HG03135 (cell line): ENCODE measurements at regions not wholly inside any gene's neighbourhood (a gene's known extent, or its start where the extent isn't known, plus 50 kb on each side); places are given as distances from the start of the nearest gene placed in this dataset.
"Not testable (repeated sequence)": the region's sequence is repeated elsewhere in the genome, so short reads cannot be mapped to it uniquely, and the experiment has no call there.

Experiments used
- ATAC-seq: cut with Tn5 transposase; IDR thresholded peaks from one replicate; pipeline ENCODE4 v1.9.1; 2021; ENCODE audit warnings: mild to moderate bottlenecking, moderate library complexity; ENCODE audit not compliant: unreplicated experiment

DNA sequence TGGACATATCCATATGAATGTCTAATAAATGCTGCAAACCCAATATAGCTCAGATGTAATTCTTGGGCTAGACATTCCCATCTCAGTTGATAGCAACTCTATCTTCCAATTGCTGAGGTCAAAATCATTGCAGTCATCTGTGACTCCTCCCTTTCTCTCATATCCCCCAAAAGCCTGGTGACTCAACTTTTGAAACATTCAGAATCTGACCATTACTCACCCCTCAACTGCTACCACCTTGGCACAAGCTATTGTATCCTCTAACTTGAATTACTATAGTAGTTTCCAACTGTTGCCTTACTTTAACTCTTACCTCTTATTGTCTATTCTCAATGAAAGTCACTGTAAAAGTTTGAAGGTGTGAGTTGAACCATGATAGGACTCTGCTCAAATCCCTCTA lies 600.1 kb upstream of the RGMB start:
- no peak for ATAC-seq

DNA sequence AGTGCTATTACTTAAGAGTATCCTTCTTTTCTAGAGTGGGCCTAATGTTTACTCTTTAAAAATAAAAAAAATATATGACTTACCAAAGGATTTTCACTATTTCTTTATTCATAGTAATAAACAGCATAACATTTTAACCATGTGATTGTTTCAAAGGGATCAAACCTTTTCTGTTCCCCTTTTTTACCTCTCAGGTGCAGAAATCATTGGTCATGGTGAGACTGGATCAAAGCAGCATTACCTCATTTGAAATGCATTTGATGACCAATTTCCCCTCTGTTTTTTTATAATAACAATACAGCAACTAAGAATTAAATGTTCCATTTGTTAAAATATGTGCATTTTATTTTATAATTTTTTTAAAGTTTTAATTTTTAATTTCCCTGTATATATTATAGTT lies 598.0 kb upstream of the RGMB start:
- no peak for ATAC-seq

DNA sequence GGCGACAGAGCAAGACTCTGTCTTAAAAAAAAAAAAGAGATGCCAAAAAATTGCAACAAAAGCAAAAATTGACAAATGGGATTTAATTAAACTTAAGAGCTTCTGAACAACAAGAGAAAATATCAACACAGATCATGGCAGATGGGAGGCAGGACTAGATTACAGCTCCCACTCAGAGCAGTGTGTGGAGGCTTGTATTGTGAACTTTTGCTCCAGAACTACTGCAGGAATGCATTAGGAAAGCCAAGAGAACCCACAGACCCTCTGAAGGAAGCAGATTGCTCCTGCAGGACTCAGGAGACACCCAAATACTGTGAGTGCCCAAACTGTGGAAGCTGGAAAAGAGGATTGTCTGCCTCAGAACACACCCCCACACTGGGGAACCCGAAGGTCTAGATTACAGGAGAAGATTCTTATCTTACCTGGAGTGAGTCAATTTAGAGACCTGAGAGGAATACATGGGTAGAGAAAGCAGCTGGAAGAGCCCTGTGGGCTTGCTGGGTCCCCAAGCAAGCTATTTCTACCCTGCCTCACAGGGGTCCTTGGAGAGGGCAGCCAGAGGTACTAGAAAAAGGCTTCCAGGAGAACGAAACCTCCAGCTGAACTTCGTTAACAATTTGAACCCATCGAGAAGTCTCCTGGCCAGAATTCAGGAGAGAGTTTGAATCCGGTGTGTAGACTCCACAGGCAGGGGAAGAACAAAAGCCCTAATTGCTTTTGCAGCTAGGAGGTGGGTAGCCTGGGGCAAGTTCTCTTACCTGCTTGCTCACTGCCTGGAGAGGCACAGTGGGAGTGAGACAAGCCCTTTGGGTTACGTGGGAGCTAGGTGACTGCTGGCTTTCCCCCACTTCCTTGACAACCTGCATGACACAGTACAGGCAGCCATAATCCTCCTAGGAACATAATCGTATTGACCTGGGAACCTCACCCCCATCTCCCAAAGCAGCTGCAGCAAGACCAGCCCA lies 593.4 kb upstream of the RGMB start:
- ATAC-seq, result no peak

DNA sequence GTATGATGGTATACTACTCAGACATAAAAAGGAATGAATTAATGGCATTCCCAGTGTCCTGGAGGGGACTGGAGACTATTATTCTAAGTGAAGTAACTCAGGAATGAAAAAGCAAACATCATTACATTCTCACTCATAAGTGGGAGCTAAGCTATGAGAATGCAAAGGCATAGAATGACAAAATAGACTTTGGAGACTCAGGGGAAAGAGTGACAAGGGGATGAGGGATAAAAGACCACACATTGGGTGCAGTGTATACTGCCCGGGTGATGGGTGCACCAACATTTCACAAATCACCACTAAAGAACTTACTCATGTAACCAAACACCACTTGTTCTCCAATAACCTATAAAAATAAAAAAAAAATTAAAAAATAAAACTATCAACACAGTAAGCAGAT lies 587.3 kb upstream of the RGMB start:
- no peak for ATAC-seq

DNA sequence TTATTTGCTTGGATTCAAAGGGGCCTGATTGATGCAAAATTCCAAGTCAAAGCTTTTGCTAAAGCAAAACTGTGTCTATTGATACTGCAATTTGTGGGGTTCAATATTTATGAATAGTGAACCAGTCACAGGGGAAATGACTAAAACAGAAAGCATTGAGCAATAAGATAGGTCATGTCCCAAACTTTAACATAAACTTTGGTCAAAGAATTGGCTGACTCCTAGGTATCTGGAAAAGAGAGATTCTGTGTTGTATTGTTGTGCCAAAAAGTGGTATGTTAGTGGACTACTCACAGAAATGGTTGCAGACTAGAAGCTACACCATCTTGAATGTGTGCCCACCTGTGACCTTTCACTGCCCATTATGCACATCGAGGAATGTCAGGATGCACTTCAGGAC lies 585.5 kb upstream of the RGMB start:
- ATAC-seq, result no peak

DNA sequence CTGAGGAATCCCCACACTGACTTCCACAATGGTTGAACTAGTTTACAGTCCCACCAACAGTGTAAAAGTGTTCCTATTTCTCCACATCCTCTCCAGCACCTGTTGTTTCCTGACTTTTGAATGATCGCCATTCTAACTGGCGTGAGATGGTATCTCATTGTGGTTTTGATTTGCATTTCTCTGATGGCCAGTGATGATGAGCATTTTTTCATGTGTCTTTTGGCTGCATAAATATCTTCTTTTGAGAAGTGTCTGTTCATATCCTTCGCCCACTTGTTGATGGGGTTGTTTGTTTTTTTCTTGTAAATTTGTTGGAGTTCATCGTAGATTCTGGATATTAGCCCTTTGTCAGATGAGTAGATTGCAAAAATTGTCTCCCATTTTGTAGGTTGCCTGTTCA lies 583.1 kb upstream of the RGMB start:
- ATAC-seq, result not testable (repeated sequence)

DNA sequence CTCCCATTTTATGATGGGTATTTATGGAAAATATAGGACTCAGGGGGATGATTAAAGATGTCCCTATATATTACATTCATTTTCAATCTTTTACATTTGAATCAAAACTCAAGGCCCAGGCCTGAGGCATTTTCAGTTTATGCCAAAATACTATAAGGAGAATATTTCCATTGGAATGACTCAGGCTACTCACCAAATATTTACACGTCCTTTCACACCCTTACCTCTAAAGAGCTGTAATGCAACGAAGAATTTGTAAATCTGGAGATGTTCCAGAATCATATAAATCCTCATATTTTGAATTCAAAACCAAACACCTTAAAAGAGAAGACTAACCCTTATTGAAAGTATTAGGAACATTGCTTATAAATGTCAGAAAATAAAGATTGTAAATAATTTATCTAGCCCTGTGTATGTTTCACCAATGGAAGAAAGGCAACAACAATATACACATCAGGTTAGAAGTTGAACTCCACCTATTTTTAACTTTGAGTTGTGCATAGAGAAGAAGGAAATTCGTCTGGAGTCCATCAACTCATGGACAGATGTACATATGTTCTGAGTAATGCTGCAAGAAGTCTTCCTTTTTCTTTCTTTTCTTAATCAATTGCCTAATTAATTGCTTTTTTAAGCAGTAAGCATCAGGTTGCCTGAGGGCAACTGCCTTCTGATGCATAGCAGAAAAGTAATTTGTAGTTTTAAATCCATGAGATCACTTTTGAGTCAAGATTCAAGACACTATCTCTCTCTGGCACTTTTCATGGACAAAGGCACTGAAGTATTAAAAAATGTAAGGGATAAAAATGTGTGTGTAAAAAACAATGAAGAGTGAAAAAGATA lies 579.3 kb upstream of the RGMB start:
- ATAC-seq, result no peak

DNA sequence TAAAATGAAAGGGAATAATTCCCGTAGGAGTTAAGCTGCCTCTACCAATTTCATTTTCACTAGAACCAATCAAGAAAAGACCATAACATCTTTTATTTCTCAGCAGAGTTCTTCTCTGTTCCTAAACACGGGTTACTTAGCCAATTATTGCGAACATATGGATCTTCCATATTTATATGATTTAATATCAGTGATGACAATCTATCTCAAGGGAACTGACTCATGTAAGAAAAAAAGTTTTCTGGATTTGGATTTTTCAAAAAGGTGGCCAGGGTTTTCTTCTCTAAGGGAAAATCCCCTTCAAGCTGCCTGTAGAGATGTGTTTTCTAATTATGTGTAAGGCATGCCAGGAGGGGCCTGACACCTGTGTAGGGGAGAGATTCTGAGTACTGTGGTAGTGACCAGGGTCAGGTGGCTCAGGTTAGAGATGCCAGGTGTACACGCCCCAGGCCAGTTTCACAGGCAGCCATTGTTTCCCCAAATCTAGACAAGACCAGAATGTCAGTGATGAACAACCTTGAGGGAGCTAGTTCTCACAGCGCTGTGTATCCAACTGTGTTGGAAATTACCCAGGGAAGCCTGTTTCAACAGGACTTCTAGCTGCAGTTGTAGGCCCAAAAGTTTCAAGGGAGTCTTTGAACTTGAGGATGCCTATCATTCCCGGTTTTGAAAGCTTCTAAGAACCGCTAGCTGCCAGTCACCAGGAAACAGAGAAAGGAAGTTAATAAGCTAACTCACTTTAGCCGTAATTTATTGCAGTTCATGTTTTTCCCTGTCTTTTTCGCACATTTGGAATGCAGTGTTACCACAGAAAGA lies 572.5 kb upstream of the RGMB start:
- no peak for ATAC-seq

DNA sequence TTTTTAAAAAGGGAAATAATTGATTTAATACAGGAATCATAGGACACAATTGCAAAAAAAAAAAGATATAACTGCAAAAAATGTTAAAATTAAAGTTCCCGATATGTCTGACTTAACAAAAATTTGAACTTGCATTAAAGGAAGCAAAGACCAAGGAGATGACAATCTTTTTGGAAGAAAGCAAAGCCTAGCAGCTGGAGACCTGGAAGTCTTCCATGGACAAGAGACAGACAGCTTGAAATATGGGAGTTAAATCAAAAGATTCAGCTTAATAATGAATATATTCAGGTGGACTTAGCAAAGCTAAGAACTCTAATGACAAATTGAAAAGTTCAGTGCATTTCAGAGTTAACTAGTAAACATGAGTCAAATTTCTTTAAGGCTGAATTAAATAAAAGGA lies 568.7 kb upstream of the RGMB start:
- no peak for ATAC-seq

DNA sequence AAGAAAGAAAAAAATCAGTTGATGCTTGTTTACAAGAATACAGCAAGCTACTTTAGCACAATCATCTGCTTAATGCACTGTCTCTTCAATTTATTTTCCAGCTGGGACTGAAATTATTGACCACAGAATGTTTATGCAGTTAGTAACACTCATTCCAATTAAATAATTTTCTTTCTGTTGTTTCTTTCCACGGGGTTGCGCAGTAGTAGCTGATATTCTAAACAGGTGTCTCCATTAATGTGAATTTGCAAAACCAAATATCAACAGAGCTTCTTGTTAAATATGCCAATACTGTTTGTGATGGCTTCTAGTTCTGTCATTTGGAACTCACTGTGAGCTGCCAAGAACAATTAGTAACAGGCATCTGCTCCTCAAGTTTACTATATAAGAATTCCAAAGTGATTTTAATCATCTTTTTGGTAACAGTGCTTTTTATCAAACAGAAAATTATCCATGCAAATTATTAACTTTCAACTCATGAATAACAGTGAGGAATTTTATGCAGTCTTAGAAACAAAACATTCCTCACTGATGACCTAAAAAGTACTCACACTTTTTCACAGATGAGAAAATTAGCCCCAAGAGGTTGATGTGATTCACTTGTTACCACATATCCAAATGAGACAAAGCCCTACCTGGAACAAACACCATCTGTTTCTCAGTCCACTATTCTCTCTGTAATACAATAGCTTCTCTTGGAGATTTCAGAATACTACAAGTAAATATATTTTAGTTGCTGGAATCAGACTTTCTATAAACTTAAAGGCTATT lies 567.6 kb upstream of the RGMB start:
- no peak for ATAC-seq

DNA sequence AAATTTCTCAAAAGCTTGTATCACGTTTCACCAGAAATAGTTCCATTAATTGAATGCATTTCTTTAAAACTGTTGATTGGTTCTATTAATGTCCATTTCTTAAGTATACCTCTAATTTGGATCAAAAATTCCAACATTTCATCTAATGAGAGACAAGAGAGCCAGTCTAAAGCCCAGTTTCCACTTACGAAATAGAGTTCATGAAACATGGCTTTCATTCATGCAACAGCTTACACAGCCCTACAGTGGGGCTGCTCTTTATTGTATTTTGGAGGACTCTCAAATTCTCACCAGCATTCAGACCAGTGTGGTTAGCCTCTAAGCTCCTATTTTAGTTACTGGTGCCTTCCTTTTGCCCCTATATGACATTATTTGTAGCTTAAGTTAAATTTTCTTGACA lies 566.9 kb upstream of the RGMB start:
- ATAC-seq, result no peak

DNA sequence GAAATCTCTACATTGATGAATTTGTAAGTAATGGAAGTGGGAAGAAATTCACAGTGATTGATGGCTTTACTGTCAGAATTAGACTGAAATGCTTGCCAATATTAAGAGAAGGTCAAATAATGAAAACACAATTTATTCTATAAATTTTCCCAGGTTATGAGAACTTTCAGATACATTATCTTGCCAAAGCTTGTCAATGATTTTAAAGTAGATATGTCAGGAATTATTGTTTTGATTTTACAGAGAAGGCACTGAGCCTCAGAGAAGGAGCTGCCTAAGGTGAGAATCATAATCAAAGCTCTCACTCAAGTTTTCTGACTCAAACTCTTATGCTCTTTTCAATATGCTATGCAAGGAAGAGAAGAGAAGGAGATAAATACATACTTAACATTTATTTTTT lies 564.0 kb upstream of the RGMB start:
- ATAC-seq, result no peak

DNA sequence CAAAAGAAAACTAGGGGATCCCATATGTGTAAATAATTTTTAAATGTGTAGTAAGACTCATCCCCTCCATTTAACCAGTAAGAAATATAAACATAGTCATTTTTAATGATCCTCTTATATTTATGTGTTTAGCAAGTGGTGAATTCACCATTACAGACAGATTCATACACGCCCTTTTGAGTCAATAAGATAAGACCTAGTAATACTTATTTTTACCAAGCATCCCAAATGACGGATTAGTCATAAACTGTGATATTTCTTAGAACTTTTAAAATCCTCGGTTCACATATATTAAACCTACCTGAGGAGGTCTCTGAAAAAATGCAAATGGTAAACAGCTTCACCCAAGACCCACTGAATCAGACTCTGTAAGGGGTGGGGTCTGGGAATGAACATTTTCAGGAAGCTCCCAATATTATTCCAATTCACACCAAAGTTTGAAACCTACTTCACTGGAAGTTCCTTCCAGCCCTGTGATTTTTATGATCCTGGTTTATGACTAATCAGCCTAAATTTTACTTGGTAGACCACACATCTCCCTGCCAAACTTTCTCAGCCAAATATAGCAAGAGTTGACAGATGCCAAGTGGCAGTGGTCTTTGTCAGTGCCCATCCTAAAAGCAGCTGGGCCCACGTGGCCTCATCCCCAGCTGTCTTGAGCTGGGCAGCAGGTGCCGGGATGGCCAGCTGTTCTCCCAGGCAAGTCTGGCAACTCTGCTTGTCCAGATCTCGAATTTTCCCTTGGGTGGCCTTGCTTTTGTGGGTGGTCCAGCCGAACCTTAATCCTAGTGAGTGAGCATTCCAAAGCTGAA lies 559.0 kb upstream of the RGMB start:
- no peak for ATAC-seq

DNA sequence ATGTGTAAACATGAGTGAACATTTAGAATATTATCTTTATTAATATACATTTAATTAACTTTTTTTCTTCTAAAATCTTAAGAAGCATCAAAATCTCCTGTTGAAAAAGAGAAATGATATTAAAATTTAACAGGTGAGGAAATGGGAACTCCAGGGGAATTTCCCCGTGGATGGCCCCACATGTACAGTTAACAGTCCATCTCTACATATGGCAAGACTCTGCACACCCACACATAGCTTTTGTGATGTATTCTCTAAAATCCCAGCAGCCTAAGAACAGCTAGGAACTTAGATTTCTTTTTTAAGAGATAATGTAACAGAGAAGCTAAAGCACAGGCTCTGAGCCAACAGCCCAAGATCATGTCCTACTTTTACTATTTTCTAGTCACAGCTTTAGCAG lies 556.3 kb upstream of the RGMB start:
- no peak for ATAC-seq

DNA sequence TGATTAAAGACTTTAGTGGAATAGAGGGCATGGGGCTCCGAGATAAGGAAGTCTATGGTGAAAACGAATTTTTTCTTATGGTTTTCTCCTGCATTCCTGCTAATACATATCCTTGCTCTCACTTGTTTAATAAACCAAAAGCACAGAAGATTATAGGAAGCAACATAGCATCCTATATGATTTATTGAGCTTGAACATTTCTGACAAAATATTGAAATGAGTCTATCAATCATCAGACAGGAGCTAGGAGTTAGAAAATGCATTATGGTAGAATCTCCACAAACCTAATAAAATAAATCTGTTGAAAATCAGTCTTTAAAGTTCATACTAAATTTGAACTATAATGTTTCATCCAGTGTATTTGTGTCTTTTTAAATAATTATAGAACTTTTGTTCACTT lies 554.6 kb upstream of the RGMB start:
- no peak for ATAC-seq

DNA sequence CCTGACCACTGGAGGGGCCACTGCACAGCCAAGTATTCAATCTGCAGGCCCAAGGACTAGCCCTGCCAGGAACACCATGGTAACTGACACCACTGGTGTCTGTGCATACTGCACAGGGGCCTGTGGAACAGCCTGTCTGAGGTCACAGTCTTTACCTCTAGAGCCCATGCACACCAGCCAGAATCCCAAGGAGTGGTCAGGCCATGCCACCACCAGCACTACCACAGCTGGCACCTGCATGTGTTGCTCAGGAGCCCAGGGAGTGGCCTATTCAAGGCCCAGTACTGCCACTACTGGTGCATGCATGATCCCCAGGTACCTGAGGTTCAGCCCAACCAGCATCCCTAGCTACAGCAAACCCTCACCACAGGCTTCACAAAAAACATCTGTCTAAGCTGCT lies 546.0 kb upstream of the RGMB start:
- no peak for ATAC-seq

DNA sequence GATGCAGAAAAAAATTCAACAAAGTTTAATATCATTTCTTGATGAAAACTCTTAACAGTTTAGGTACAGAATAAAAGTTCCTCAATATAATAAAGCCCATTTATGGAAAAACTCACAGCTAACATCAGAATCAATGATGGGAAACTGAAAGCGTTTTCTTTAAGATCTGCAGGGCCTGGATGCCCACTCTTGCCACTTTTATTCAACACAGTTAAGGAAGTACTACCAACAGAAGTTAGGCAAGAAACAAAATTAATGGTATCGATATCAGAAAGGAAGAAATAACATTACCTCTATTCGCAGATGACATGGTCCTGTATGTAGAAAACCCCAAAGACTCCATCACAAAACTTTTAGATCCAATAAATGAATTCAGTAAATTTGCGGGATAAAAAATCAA lies 542.4 kb upstream of the RGMB start:
- no peak for ATAC-seq

DNA sequence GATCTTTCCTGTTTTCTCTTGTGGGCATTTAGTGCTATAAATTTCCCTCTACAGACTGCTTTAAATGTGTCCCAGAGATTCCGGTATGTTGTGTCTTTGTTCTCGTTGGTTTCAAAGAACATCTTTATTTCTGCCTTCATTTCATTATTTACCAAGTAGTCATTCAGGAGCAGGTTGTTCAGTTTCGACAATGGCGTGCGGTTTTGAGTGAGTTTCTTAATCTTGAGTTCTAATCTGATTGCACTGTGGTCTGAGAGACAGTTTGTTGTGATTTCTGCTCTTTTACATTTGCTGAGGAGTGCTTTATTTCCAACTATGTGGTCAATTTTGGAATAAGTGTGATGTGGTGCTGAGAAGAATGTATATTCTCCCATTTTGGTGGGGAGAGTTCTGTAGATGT lies 535.7 kb upstream of the RGMB start:
- ATAC-seq, result not testable (repeated sequence)

DNA sequence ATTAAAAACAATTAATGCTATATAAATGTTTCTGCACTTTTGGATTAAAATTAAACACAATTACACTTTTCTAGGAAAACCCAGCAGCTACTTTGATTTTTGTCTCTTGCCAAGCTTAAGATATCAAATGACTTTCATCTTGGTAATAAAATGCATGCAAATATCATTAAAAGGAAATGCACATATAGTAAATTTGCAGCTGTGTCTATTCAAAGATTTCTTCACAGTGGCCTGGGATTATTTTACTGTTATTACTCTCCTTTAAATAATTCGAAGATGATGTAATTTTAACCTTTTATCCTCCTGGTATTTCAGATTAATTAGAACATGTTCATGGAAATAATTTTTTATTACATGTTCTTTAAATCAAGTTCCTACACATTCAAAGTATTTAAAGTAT lies 529.5 kb upstream of the RGMB start:
- no peak for ATAC-seq

DNA sequence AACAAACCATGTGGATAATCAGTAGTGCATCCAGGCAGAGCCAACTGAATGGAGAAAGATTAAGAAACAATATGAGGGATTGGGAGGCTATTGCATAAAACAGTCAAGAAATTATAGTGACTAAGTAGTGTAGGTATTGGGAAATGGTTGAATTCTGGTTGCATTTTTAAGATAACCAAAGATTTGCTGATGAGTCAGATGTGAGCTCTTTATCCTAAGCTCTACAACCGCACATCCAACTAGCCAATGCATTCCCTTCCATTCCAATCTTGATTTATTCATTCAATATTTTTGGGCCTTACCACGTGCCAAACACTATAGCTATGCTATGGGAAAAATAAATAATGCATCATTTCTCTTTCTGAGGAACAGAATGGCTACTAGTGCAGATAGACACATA lies 524.5 kb upstream of the RGMB start:
- ATAC-seq, result no peak
